GM23338 (cell line): ENCODE measurements at regions not wholly inside any gene's neighbourhood (a gene's known extent, or its start where the extent isn't known, plus 50 kb on each side); places are given as distances from the start of the nearest gene placed in this dataset.

Source experiments
- CREB1 ChIP-seq: fragments of 250-450 bp; sonication (Bioruptor Pico); IDR thresholded peaks from 2 replicates; pipeline ENCODE4 v1.5.0; 2020; ENCODE audit warnings: low read depth, mild to moderate bottlenecking, moderate library complexity
- EZH2 ChIP-seq: fragments of 200-600 bp; sonication (generic); IDR thresholded peaks from one replicate; pipeline ENCODE4 v1.8.0; 2017; ENCODE audit warnings: antibody characterized with exemption, mild to moderate bottlenecking, low read depth; ENCODE audit not compliant: unreplicated experiment
- EZH2phosphoT487 ChIP-seq: fragments of 200-600 bp; sonication (generic); IDR thresholded peaks from one replicate; pipeline ENCODE4 v1.8.1; 2018; ENCODE audit warnings: antibody characterized with exemption; ENCODE audit not compliant: unreplicated experiment
- NANOG ChIP-seq: IDR thresholded peaks from 2 replicates; pipeline ENCODE4 v1.6.1; 2016; ENCODE audit warnings: antibody characterized with exemption, borderline replicate concordance
- POLR2AphosphoS5 ChIP-seq: IDR thresholded peaks from 2 replicates; pipeline ENCODE4 v1.6.1; 2016; ENCODE audit warnings: antibody characterized with exemption, low read depth
- REST ChIP-seq: IDR thresholded peaks from one replicate; pipeline ENCODE4 v1.6.1; 2018; ENCODE audit warnings: antibody characterized with exemption; ENCODE audit not compliant: unreplicated experiment
- ZNF331 ChIP-seq: fragments of 250-450 bp; sonication (Bioruptor Pico); IDR thresholded peaks from 2 replicates; pipeline ENCODE4 v1.5.0; 2020; ENCODE audit warnings: low read depth, mild to moderate bottlenecking, moderate library complexity
- TF ChIP-seq, protein P1 (sequence below), 2 experiments: fragments of 200-600 bp in 1 of 2; sonication (generic) in 1 of 2; conservative IDR thresholded peaks; 2 replicates each; pipeline versions ENCODE4 v1.5.1 to v1.6.1; 2016 to 2017; ENCODE audit warnings: antibody characterized with exemption in 2 of 2, low read depth in 2 of 2, mild to moderate bottlenecking in 2 of 2, moderate library complexity in 1 of 2

DNA sequence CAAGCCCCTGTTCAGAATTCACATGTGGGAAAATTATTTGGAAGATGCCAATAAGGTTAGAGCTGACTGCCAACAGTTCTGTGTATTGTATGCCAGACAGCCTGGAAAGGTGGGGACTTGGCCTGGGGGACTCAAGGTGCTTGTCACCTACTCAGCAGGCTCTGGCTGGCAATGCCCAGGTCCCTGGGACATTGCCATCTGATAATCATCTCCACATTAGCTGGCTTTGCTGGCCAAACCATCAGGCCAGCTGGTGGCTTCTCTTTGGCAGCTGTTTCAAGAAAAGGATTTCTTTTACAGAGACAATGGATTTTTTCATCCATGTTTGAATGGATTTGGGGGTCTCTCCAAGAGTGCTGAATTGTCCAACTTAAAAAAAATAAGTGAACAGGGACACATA lies 165.2 kb downstream of the BRMS1L start:
- TF ChIP-seq, protein P1, sequence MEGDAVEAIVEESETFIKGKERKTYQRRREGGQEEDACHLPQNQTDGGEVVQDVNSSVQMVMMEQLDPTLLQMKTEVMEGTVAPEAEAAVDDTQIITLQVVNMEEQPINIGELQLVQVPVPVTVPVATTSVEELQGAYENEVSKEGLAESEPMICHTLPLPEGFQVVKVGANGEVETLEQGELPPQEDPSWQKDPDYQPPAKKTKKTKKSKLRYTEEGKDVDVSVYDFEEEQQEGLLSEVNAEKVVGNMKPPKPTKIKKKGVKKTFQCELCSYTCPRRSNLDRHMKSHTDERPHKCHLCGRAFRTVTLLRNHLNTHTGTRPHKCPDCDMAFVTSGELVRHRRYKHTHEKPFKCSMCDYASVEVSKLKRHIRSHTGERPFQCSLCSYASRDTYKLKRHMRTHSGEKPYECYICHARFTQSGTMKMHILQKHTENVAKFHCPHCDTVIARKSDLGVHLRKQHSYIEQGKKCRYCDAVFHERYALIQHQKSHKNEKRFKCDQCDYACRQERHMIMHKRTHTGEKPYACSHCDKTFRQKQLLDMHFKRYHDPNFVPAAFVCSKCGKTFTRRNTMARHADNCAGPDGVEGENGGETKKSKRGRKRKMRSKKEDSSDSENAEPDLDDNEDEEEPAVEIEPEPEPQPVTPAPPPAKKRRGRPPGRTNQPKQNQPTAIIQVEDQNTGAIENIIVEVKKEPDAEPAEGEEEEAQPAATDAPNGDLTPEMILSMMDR (conservative IDR thresholded peaks at IDR 0.05; ENCODE audit: low read depth in 2 of 2) = no peak
- TF ChIP-seq EZH2 (no peak), POLR2AphosphoS5 (no peak), REST (no peak), CREB1 (CRISPR knock-in tag) (no peak), EZH2phosphoT487 (no peak), ZNF331 (no peak), NANOG (no peak)
